Lung (tissue), 11 donors: ENCODE measurements at regions not wholly inside any gene's neighbourhood (a gene's known extent, or its start where the extent isn't known, plus 50 kb on each side); places are given as distances from the start of the nearest gene placed in this dataset.

Experiments used
- ATAC-seq: fragments of 200-7000 bp; cut with Tn5 transposase; one replicate; pipeline ENCODE4 v1.9.1; 2020; ENCODE audit warnings: moderate number of reproducible peaks; ENCODE audit not compliant: insufficient read depth, low FRiP score
- DNase-seq, 3 donors: peaks; one replicate each; pipeline ENCODE4 v3.0.0-alpha.2; 2013 to 2017
- H3K27ac ChIP-seq, 2 donors: one replicate each; pipeline ENCODE4 v1.5.1; 2013; ENCODE audit warnings: mild to moderate bottlenecking in 2 of 2, moderate library complexity in 2 of 2, control low read depth in 1 of 2, inconsistent platforms in 1 of 2, low read depth in 1 of 2, low read length in 1 of 2
- H3K27me3 ChIP-seq, 3 donors: one replicate each; pipeline ENCODE4 v1.5.1; 2013; ENCODE audit warnings: low read length in 2 of 3; ENCODE audit not compliant: control insufficient read depth in 3 of 3, insufficient read depth in 3 of 3
- H3K36me3 ChIP-seq, 4 donors: one replicate each; pipeline ENCODE4 v1.5.1; 2013; ENCODE audit warnings: low read length in 4 of 4, mild to moderate bottlenecking in 1 of 4, moderate library complexity in 1 of 4; ENCODE audit not compliant: control insufficient read depth in 4 of 4, insufficient read depth in 4 of 4
- H3K4me1 ChIP-seq, 5 donors: one replicate each; pipeline ENCODE4 v1.5.1; 2013; ENCODE audit warnings: low read length in 5 of 5, mild to moderate bottlenecking in 2 of 5, moderate library complexity in 1 of 5; ENCODE audit not compliant: control insufficient read depth in 5 of 5, insufficient read depth in 5 of 5
- H3K4me3 ChIP-seq: one replicate; pipeline ENCODE4 v1.5.1; 2013; ENCODE audit warnings: mild to moderate bottlenecking, control low read depth, moderate library complexity
- H3K9ac ChIP-seq, 2 donors: one replicate each; pipeline ENCODE4 v1.5.1; 2013; ENCODE audit warnings: low read length in 2 of 2, control low read depth in 1 of 2; ENCODE audit not compliant: insufficient read depth in 1 of 2
- H3K9me3 ChIP-seq, 4 donors: one replicate each; pipeline ENCODE4 v1.5.1; 2013; ENCODE audit warnings: low read length in 3 of 4, mild to moderate bottlenecking in 1 of 4, moderate library complexity in 1 of 4; ENCODE audit not compliant: control insufficient read depth in 4 of 4, insufficient read depth in 3 of 4
- CTCF ChIP-seq: IDR thresholded peaks from 2 replicates; pipeline ENCODE4 v1.5.1; 2012; ENCODE audit warnings: mild to moderate bottlenecking; ENCODE audit errors: control extremely low read depth, extremely low read depth
- WGBS, 2 donors: extraction: QIAGEN DNeasy Blood & Tissue Kit; methylation state at CpG; one replicate each; pipeline ENCODE4 v1.1.7; 2013; 5-methylcytosine and 5-hydroxymethylcytosine counted together
- donor health status: control.
- donor health status: control.
- donor health status: Bipolar disorder and iron deficiency.
- donor health status: healthy.
- donor health status: DM: yes; HTN: yes; CAD: no.

GRCh38 chr2:9770006-9770307 is 73.3 kb upstream of the TAF1B start:
- no peaks in the 10 kb centered on the region for H3K9me3 ChIP-seq
- H3K27me3 ChIP-seq, result no peaks in the 10 kb centered on the region
- 58 to 69% methylated on average over 6 of the region's 6 CpGs for WGBS, 2 donors
- no peak overlapping the region for H3K4me3 ChIP-seq
- H3K36me3 ChIP-seq, result no peaks in the 10 kb centered on the region
- ATAC-seq, result no peak
- H3K9ac ChIP-seq, result no peak overlapping the region
- TF ChIP-seq CTCF, result no peak
- peaks cover 0 to 47% (median 17%) of the 10 kb centered on the region in 5 donors for H3K4me1 ChIP-seq
- DNase-seq, result no peak
- no peak overlapping the region for H3K27ac ChIP-seq

GRCh38 chr2:9770308-9771100 is 72.8 kb upstream of the TAF1B start:
- peaks cover 0 to 47% (median 17%) of the 10 kb centered on the region in 5 donors for H3K4me1 ChIP-seq
- no peaks in the 10 kb centered on the region for H3K36me3 ChIP-seq
- H3K9ac ChIP-seq, result no peak overlapping the region
- peak; percentile 78 to 90 (median 86) for DNase-seq
- TF ChIP-seq CTCF, result peak; percentile 29
- ATAC-seq, result peak; percentile 63
- no peaks in the 10 kb centered on the region for H3K27me3 ChIP-seq
- no peak overlapping the region for H3K4me3 ChIP-seq
- no peaks in the 10 kb centered on the region for H3K9me3 ChIP-seq
- peak overlapping the region in 1 of 2 donors; percentile 18 for H3K27ac ChIP-seq
- WGBS, 2 donors, result 60 to 76% methylated on average over 27 of the region's 27 CpGs

GRCh38 chr2:9771101-9771449 is 72.2 kb upstream of the TAF1B start:
- ATAC-seq (no peak), DNase-seq (no peak)
- no peaks in the 10 kb centered on the region for H3K36me3 ChIP-seq
- H3K27me3 ChIP-seq, result no peaks in the 10 kb centered on the region
- WGBS, 2 donors, result 75 to 86% methylated on average over 5 of the region's 5 CpGs
- H3K4me3 ChIP-seq, result no peak overlapping the region
- H3K9me3 ChIP-seq, result no peaks in the 10 kb centered on the region
- H3K4me1 ChIP-seq, result peaks cover 0 to 42% (median 17%) of the 10 kb centered on the region in 5 donors
- TF ChIP-seq CTCF, result no peak
- peak overlapping the region in 1 of 2 donors; percentile 18 for H3K27ac ChIP-seq
- no peak overlapping the region for H3K9ac ChIP-seq
